ENCODE measurements at regions not wholly inside any gene's neighbourhood (a gene's known extent, or its start where the extent isn't known, plus 50 kb on each side); places are given as distances from the start of the nearest gene placed in this dataset.

DNA sequence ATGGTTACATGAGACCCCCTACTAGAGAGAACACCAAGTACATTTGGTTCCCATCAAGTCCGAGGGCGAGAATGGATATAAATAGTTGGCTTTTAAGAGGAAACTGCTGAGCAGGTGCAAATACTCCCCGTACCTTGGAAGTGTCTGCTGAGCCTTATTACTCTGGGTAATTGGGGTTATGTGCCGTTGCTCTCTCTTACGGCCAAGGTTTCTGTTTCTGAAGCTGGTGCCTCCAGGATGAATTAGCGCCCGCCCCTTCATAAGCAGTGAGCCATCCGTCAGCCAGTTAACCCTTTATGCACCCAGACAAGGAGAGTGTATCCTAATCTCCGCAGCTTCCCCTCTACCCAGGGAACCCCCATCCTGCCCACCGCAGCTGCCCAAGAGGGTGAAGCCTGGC, 90.4 kb upstream of the AJAP1 start:
- H4K5ac ChIP-seq (ENCODE audit: low read depth, low read length), result no peak overlapping the region
- no peaks in the 10 kb centered on the region for H3K9me1 ChIP-seq (ENCODE audit: insufficient read depth, low read length)
- WGBS, 2 experiments (ENCODE audit: extremely low coverage in 2 of 2, insufficient read length in 1 of 2), result no CpG with 5 or more reads among the region's 10 CpGs
- dilution Hi-C loops (cut with HindIII; ENCODE audit: low sequenced_read_pairs, unreplicated experiment) (no loop called here), intact Hi-C loops (cut with micrococcal nuclease) (no loop called here), in situ Hi-C loops (cut with MboI; ENCODE audit: low sequenced_read_pairs) (no loop called here)
- no peak overlapping the region for H4K91ac ChIP-seq (ENCODE audit: insufficient read depth, low read depth, low read length)
- TF ChIP-seq, protein P1, sequence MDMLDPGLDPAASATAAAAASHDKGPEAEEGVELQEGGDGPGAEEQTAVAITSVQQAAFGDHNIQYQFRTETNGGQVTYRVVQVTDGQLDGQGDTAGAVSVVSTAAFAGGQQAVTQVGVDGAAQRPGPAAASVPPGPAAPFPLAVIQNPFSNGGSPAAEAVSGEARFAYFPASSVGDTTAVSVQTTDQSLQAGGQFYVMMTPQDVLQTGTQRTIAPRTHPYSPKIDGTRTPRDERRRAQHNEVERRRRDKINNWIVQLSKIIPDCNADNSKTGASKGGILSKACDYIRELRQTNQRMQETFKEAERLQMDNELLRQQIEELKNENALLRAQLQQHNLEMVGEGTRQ (IDR thresholded peaks at IDR 0.05; ENCODE audit: low read depth, low read length), result no peak
- TF ChIP-seq NFE2L2 (IDR thresholded peaks at IDR 0.05; ENCODE audit: low read depth, low read length) (no peak), CHD1 (IDR thresholded peaks at IDR 0.05; ENCODE audit: low read depth, low read length) (no peak), SMC3 (IDR thresholded peaks at IDR 0.05; ENCODE audit: low read depth, low read length) (no peak), RAD21 (IDR thresholded peaks at IDR 0.05; ENCODE audit: low read length) (no peak), MAZ (IDR thresholded peaks at IDR 0.05; ENCODE audit: borderline replicate concordance, low read depth, low read length) (no peak), MXI1 (IDR thresholded peaks at IDR 0.05; ENCODE audit: borderline replicate concordance, low read depth, low read length) (no peak), BHLHE40 (IDR thresholded peaks at IDR 0.05; ENCODE audit: low read depth, low read length) (no peak), RCOR1 (IDR thresholded peaks at IDR 0.05; ENCODE audit: insufficient replicate concordance, low read length) (no peak), POLR2A (IDR thresholded peaks at IDR 0.05; ENCODE audit: low read depth, low read length) (no peak), CEBPB (IDR thresholded peaks at IDR 0.05; ENCODE audit: low read depth, low read length) (no peak), RFX5 (IDR thresholded peaks at IDR 0.05; ENCODE audit: low read depth, low read length) (no peak), FOS (IDR thresholded peaks at IDR 0.05; ENCODE audit: low read depth, low read length) (no peak), MAFK (IDR thresholded peaks at IDR 0.05; ENCODE audit: low read depth, low read length) (no peak)
- TF ChIP-seq, protein P2, sequence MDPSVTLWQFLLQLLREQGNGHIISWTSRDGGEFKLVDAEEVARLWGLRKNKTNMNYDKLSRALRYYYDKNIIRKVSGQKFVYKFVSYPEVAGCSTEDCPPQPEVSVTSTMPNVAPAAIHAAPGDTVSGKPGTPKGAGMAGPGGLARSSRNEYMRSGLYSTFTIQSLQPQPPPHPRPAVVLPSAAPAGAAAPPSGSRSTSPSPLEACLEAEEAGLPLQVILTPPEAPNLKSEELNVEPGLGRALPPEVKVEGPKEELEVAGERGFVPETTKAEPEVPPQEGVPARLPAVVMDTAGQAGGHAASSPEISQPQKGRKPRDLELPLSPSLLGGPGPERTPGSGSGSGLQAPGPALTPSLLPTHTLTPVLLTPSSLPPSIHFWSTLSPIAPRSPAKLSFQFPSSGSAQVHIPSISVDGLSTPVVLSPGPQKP (IDR thresholded peaks at IDR 0.05; ENCODE audit: borderline replicate concordance, low read depth, low read length), result no peak
- TF ChIP-seq, protein P3, sequence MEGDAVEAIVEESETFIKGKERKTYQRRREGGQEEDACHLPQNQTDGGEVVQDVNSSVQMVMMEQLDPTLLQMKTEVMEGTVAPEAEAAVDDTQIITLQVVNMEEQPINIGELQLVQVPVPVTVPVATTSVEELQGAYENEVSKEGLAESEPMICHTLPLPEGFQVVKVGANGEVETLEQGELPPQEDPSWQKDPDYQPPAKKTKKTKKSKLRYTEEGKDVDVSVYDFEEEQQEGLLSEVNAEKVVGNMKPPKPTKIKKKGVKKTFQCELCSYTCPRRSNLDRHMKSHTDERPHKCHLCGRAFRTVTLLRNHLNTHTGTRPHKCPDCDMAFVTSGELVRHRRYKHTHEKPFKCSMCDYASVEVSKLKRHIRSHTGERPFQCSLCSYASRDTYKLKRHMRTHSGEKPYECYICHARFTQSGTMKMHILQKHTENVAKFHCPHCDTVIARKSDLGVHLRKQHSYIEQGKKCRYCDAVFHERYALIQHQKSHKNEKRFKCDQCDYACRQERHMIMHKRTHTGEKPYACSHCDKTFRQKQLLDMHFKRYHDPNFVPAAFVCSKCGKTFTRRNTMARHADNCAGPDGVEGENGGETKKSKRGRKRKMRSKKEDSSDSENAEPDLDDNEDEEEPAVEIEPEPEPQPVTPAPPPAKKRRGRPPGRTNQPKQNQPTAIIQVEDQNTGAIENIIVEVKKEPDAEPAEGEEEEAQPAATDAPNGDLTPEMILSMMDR (conservative IDR thresholded peaks at IDR 0.05; ENCODE audit: low read depth, low read length), result no peak
- no peak overlapping the region for H3K27ac ChIP-seq (ENCODE audit: insufficient read depth, low read length)
- no peaks in the 10 kb centered on the region for H4K20me1 ChIP-seq (ENCODE audit: insufficient read depth, low read length)
- DNase-seq (no peak), ATAC-seq (ENCODE audit: low read depth) (no peak)
- H3K18ac ChIP-seq (ENCODE audit: low read depth, low read length), result no peak overlapping the region
- no peak overlapping the region for H3K56ac ChIP-seq (ENCODE audit: extremely low read depth, insufficient read depth, low read length)
- H3K23ac ChIP-seq (ENCODE audit: low read depth, low read length), result no peak overlapping the region
- no peaks in the 10 kb centered on the region for H3K27me3 ChIP-seq (ENCODE audit: control insufficient read depth, insufficient read depth, low read length)
- no peak overlapping the region for H3K9ac ChIP-seq (ENCODE audit: low read depth, low read length)
- peaks cover 28% of the 10 kb centered on the region for H3K9me3 ChIP-seq (ENCODE audit: control insufficient read depth, insufficient read depth, low read length)
- no peak overlapping the region for H3K4me2 ChIP-seq (ENCODE audit: low read depth, low read length)
- H2AFZ ChIP-seq (replicated peaks; ENCODE audit: low read length, poor library complexity), result no peak overlapping the region
- H3K79me1 ChIP-seq (ENCODE audit: low read depth in 1 of 2, low read length in 2 of 2), result no peaks in the 10 kb centered on the region
- H2BK20ac ChIP-seq (ENCODE audit: low read depth, low read length), result no peak overlapping the region
- H2BK15ac ChIP-seq (ENCODE audit: low read depth, low read length), result no peak overlapping the region
- no peak overlapping the region for H2BK5ac ChIP-seq (ENCODE audit: low read depth, low read length, poor library complexity, severe bottlenecking)
- CTCF ChIA-PET, result no interaction called here
- POLR2A ChIA-PET (ENCODE audit: unreplicated experiment), result no interaction called here
- H3K36me3 ChIP-seq (ENCODE audit: control insufficient read depth, insufficient read depth, low read length), result no peaks in the 10 kb centered on the region
- no peak overlapping the region for H2AK9ac ChIP-seq (replicated peaks; ENCODE audit: low read depth, low read length, poor library complexity)
- H4K8ac ChIP-seq (ENCODE audit: low read depth in 2 of 2, low read length in 2 of 2), result no peak overlapping the region
- no peak overlapping the region for H3K4me3 ChIP-seq (ENCODE audit: insufficient read depth, low read depth, low read length)
- H3K4ac ChIP-seq (ENCODE audit: low read depth, low read length), result no peak overlapping the region
- no peaks in the 10 kb centered on the region for H3K4me1 ChIP-seq (ENCODE audit: control insufficient read depth, insufficient read depth, low read length)
- no peak overlapping the region for H2BK120ac ChIP-seq (ENCODE audit: low read depth, low read length)
- no peak overlapping the region for H3K14ac ChIP-seq (replicated peaks; ENCODE audit: low read depth, low read length)
- H2AK5ac ChIP-seq (ENCODE audit: low read depth, low read length), result no peak overlapping the region
- BruUV-seq (replicated peaks), result no TSS peak
